RWPE2 (cell line): ENCODE measurements at regions not wholly inside any gene's neighbourhood (a gene's known extent, or its start where the extent isn't known, plus 50 kb on each side); places are given as distances from the start of the nearest gene placed in this dataset.

Source experiments
- ATAC-seq: fragments of 200-7000 bp; cut with Tn5 transposase; 3 replicates; pipeline ENCODE4 v1.9.1; 2021; ENCODE audit warnings: low read depth
- DNase-seq: peaks from one replicate; pipeline ENCODE4 v3.0.0-alpha.2; 2020; ENCODE audit warnings: low spot score
- H3K27ac ChIP-seq: fragments of 450-650 bp; 2 replicates; pipeline ENCODE4 v1.5.1; 2017; ENCODE audit warnings: mild to moderate bottlenecking; ENCODE audit not compliant: poor library complexity, severe bottlenecking
- H3K27me3 ChIP-seq: fragments of 250-450 bp; sonication (Bioruptor Pico); 2 replicates; pipeline ENCODE4 v1.5.1; 2021; ENCODE audit warnings: mild to moderate bottlenecking, moderate library complexity; ENCODE audit not compliant: insufficient read depth, poor library complexity, severe bottlenecking
- H3K36me3 ChIP-seq: fragments of 250-450 bp; sonication (Bioruptor Pico); 2 replicates; pipeline ENCODE4 v1.5.1; 2020; ENCODE audit warnings: low read depth, mild to moderate bottlenecking, moderate library complexity
- H3K4me1 ChIP-seq: fragments of 250-450 bp; sonication (Bioruptor Pico); 2 replicates; pipeline ENCODE4 v1.5.1; 2021; ENCODE audit warnings: mild to moderate bottlenecking, moderate library complexity; ENCODE audit not compliant: insufficient read depth, poor library complexity, severe bottlenecking
- H3K4me3 ChIP-seq: fragments of 250-450 bp; sonication (Bioruptor Pico); 2 replicates; pipeline ENCODE4 v1.5.1; 2021; ENCODE audit warnings: mild to moderate bottlenecking, moderate library complexity; ENCODE audit not compliant: severe bottlenecking
- H3K9me3 ChIP-seq: fragments of 250-450 bp; sonication (Bioruptor Pico); 2 replicates; pipeline ENCODE4 v1.5.1; 2021; ENCODE audit warnings: mild to moderate bottlenecking, moderate library complexity; ENCODE audit not compliant: severe bottlenecking
- CTCF ChIP-seq: fragments of 450-650 bp; IDR thresholded peaks from one replicate; pipeline ENCODE4 v1.5.1; 2017; ENCODE audit warnings: mild to moderate bottlenecking, moderate library complexity; ENCODE audit not compliant: poor library complexity, severe bottlenecking

GRCh38 chr16:76661691-76662235 lies 384.6 kb downstream of the CNTNAP4 start:
- no peaks in the 10 kb centered on the region for H3K9me3 ChIP-seq
- H3K27me3 ChIP-seq: no peaks in the 10 kb centered on the region
- ATAC-seq (no peak), DNase-seq (no peak)
- H3K27ac ChIP-seq: no peak overlapping the region
- no peaks in the 10 kb centered on the region for H3K4me1 ChIP-seq
- H3K36me3 ChIP-seq: no peaks in the 10 kb centered on the region
- no peak for TF ChIP-seq CTCF
- H3K4me3 ChIP-seq: no peak overlapping the region

GRCh38 chr16:76665571-76666275 lies 388.5 kb downstream of the CNTNAP4 start:
- H3K27me3 ChIP-seq: no peaks in the 10 kb centered on the region
- TF ChIP-seq CTCF: peak; percentile 36
- H3K36me3 ChIP-seq: no peaks in the 10 kb centered on the region
- ATAC-seq (no peak), DNase-seq (no peak)
- no peak overlapping the region for H3K4me3 ChIP-seq
- no peaks in the 10 kb centered on the region for H3K9me3 ChIP-seq
- peaks cover 7% of the 10 kb centered on the region for H3K4me1 ChIP-seq
- H3K27ac ChIP-seq: no peak overlapping the region

GRCh38 chr16:76668207-76668725 lies 391.1 kb downstream of the CNTNAP4 start:
- H3K27ac ChIP-seq: no peak overlapping the region
- ATAC-seq (no peak), DNase-seq (no peak)
- H3K27me3 ChIP-seq: no peaks in the 10 kb centered on the region
- H3K4me1 ChIP-seq: peaks cover 8% of the 10 kb centered on the region
- H3K4me3 ChIP-seq: no peak overlapping the region
- no peaks in the 10 kb centered on the region for H3K9me3 ChIP-seq
- no peaks in the 10 kb centered on the region for H3K36me3 ChIP-seq
- TF ChIP-seq CTCF: peak; percentile 11

GRCh38 chr16:76669288-76669687 lies 392.1 kb downstream of the CNTNAP4 start:
- H3K27ac ChIP-seq: no peak overlapping the region
- DNase-seq (no peak), ATAC-seq (no peak)
- H3K9me3 ChIP-seq: no peaks in the 10 kb centered on the region
- no peak overlapping the region for H3K4me3 ChIP-seq
- H3K36me3 ChIP-seq: no peaks in the 10 kb centered on the region
- H3K4me1 ChIP-seq: peaks cover 8% of the 10 kb centered on the region
- no peaks in the 10 kb centered on the region for H3K27me3 ChIP-seq
- no peak for TF ChIP-seq CTCF
